B cell (primary cell): ENCODE measurements at regions not wholly inside any gene's neighbourhood (a gene's known extent, or its start where the extent isn't known, plus 50 kb on each side); places are given as distances from the start of the nearest gene placed in this dataset.

Experiments
- CTCF ChIP-seq: fragments of 200-600 bp; IDR thresholded peaks from one replicate; pipeline ENCODE4 v1.8.0; 2022; ENCODE audit warnings: antibody characterized with exemption, mild to moderate bottlenecking
- EZH2 ChIP-seq: IDR thresholded peaks from 2 replicates; pipeline ENCODE4 v1.6.1; 2012; ENCODE audit warnings: borderline replicate concordance, low read depth, mild to moderate bottlenecking, moderate library complexity, low read length; ENCODE audit not compliant: insufficient read depth, poor library complexity, severe bottlenecking

GRCh38 chr21:29237110-29238052 lies 61.3 kb upstream of the BACH1 start:
- TF ChIP-seq CTCF (no peak), EZH2 (no peak)
